Stimulated activated CD8-positive, alpha-beta memory T cell treated with anti-CD3 and anti-CD28 coated beads, Interleukin-4, amount 100 ng/mL, for 24 hours (primary cell): ENCODE measurements at regions not wholly inside any gene's neighbourhood (a gene's known extent, or its start where the extent isn't known, plus 50 kb on each side); places are given as distances from the start of the nearest gene placed in this dataset.

Source experiments
- DNase-seq: peaks from one replicate; pipeline ENCODE4 v3.0.0-alpha.2; 2020; ENCODE audit warnings: low read depth

- no peak for DNase-seq
Observed at GRCh38 chr12:111222027-111222414, 146.9 kb downstream of the PHETA1 start.

GRCh38 chr12:111221062-111222026 is 147.6 kb downstream of the PHETA1 start:
- no peak for DNase-seq

GRCh38 chr12:111220363-111220762 is 148.5 kb downstream of the PHETA1 start:
- no peak for DNase-seq

- DNase-seq: no peak
Observed at GRCh38 chr12:111219440-111219839, 149.5 kb downstream of the PHETA1 start.

GRCh38 chr12:111218499-111218898 is 150.4 kb downstream of the PHETA1 start:
- DNase-seq: no peak

- DNase-seq: no peak
Observed at GRCh38 chr12:111216387-111217159, 152.3 kb downstream of the PHETA1 start.

GRCh38 chr12:111215881-111216280 is 153.0 kb downstream of the PHETA1 start:
- DNase-seq: no peak

- DNase-seq: no peak
Observed at GRCh38 chr12:111214401-111214800, 154.5 kb downstream of the PHETA1 start.

GRCh38 chr12:111213561-111213960 is 155.3 kb downstream of the PHETA1 start:
- no peak for DNase-seq

- no peak for DNase-seq
Observed at GRCh38 chr12:111212814-111213456, 156.0 kb downstream of the PHETA1 start.

- no peak for DNase-seq
Observed at GRCh38 chr12:111211910-111212757, 156.8 kb downstream of the PHETA1 start.

GRCh38 chr12:111209811-111210210 is 159.1 kb downstream of the PHETA1 start:
- DNase-seq: no peak

GRCh38 chr12:111207761-111208160 is 161.1 kb downstream of the PHETA1 start:
- DNase-seq: no peak

- no peak for DNase-seq
Observed at GRCh38 chr12:111204788-111205241, 164.1 kb downstream of the PHETA1 start.

GRCh38 chr12:111203969-111204368 is 164.9 kb downstream of the PHETA1 start:
- DNase-seq: no peak

GRCh38 chr12:111203446-111203845 is 165.4 kb downstream of the PHETA1 start:
- DNase-seq: no peak

- no peak for DNase-seq
Observed at GRCh38 chr12:111202237-111202915, 166.5 kb downstream of the PHETA1 start.

- DNase-seq: no peak
Observed at GRCh38 chr12:111201495-111202236, 167.2 kb downstream of the PHETA1 start.

GRCh38 chr12:111201036-111201435 is 167.9 kb downstream of the PHETA1 start:
- no peak for DNase-seq

GRCh38 chr12:111197376-111197944 is 171.4 kb downstream of the PHETA1 start:
- no peak for DNase-seq
